CD4-positive, alpha-beta T cell (primary cell): ENCODE measurements at regions not wholly inside any gene's neighbourhood (a gene's known extent, or its start where the extent isn't known, plus 50 kb on each side); places are given as distances from the start of the nearest gene placed in this dataset.

Experiments
- ATAC-seq: fragments of 200-7000 bp; cut with Tn5 transposase; one replicate; pipeline ENCODE4 v1.10.0; 2022; ENCODE audit warnings: mild to moderate bottlenecking; ENCODE audit not compliant: poor library complexity
- CTCF ChIA-PET: fragments of 350-600 bp; sonication (Branson Sonifier 250); formaldehyde crosslinking; loops from one replicate; lab custom pipeline; 2021; ENCODE audit warnings: antibody characterized with exemption, inconsistent platforms; lab: Charles Lee
- POLR2A ChIA-PET: fragments of 350-600 bp; sonication (Branson Sonifier 250); formaldehyde crosslinking; loops from one replicate; lab custom pipeline; 2021; ENCODE audit warnings: antibody characterized with exemption, inconsistent platforms; lab: Charles Lee
- DNase-seq, 14 experiments: peaks; one replicate each; pipeline ENCODE4 v3.0.0-alpha.2; 2013 to 2020; ENCODE audit warnings: mixed read lengths in 2 of 14
- H3K27ac ChIP-seq, 2 donors: one replicate each; pipeline versions ENCODE4 v1.5.1 to v1.7.0; 2013; ENCODE audit warnings: low read length in 2 of 2, low read depth in 1 of 2, mild to moderate bottlenecking in 1 of 2
- H3K27me3 ChIP-seq, 2 experiments: 1 replicate in 1 of 2; 2 replicates in 1 of 2; pipeline versions ENCODE4 v1.6.1 to v1.7.0; 2013; ENCODE audit warnings: low read length in 2 of 2, control low read depth in 1 of 2, mild to moderate bottlenecking in 1 of 2, moderate library complexity in 1 of 2; ENCODE audit not compliant: insufficient read depth in 2 of 2, control insufficient read depth in 1 of 2
- H3K36me3 ChIP-seq: one replicate; pipeline ENCODE4 v1.6.1; 2013; ENCODE audit warnings: low read length, control low read depth; ENCODE audit not compliant: insufficient read depth
- H3K4me1 ChIP-seq: one replicate; pipeline ENCODE4 v1.6.1; 2013; ENCODE audit warnings: low read length, control low read depth; ENCODE audit not compliant: insufficient read depth
- H3K4me3 ChIP-seq: one replicate; pipeline ENCODE4 v1.5.1; 2013; ENCODE audit warnings: mild to moderate bottlenecking, low read length, moderate library complexity
- H3K9me3 ChIP-seq, 2 experiments: 1 replicate in 1 of 2; 2 replicates in 1 of 2; pipeline versions ENCODE4 v1.6.1 to v1.7.0; 2013; ENCODE audit warnings: low read length in 2 of 2, mild to moderate bottlenecking in 2 of 2, control low read depth in 1 of 2, moderate library complexity in 1 of 2; ENCODE audit not compliant: control insufficient read depth in 1 of 2, insufficient read depth in 1 of 2
- H3K27ac Mint-ChIP-seq: one replicate; pipeline ENCODE4 v1.8.0; 2020; ENCODE audit warnings: mixed read lengths
- H3K27me3 Mint-ChIP-seq: one replicate; pipeline ENCODE4 v1.8.0; 2021; ENCODE audit warnings: mixed read lengths
- H3K36me3 Mint-ChIP-seq: one replicate; pipeline ENCODE4 v1.8.0; 2021; ENCODE audit warnings: low read depth, mixed read lengths
- H3K4me1 Mint-ChIP-seq: one replicate; pipeline ENCODE4 v1.8.0; 2021; ENCODE audit warnings: low read depth, mixed read lengths
- H3K4me3 Mint-ChIP-seq: one replicate; pipeline ENCODE4 v1.8.0; 2020; ENCODE audit warnings: mild to moderate bottlenecking, mixed read lengths
- H3K9me3 Mint-ChIP-seq: one replicate; pipeline ENCODE4 v1.8.0; 2020; ENCODE audit warnings: mixed read lengths
- intact Hi-C, 2 experiments: fragments of 100-400 bp; cut with DNase I in 1 of 2; cut with micrococcal nuclease in 1 of 2; formaldehyde crosslinking; loops; one replicate each; pipeline versions ENCODE4 v1.15.1 to v1.9.0; 2023 to 2025; cut with DNase I, micrococcal nuclease
- TF ChIP-seq, protein P1 (sequence below): fragments of 200-600 bp; IDR thresholded peaks from one replicate; pipeline ENCODE4 v1.8.0; 2022; ENCODE audit warnings: antibody characterized with exemption, mild to moderate bottlenecking

DNA sequence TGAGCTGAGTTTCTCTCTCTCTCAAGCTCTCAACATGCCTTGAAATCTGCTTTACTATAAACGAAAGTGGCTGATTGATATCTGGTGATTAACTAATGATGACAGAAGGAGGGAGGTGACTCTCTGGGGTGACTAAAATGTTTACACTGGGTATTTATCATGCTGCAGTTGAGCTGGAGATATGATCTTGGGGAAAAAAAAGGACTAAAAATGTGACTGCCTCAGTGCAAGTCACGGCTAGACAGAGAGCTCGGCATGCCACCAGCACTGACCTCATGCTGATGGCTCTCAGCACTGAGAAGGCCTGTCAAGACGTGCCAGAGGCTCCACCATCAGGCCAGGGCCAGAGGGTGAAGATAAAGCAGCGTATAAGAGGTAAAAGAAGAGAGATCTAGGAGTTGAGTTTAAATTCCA, 103.1 kb upstream of the SPACA1 start:
- H3K9me3 ChIP-seq = no peaks in the 10 kb centered on the region
- Mint-ChIP-seq H3K27ac (no peak overlapping the region), H3K4me1 (no peaks in the 10 kb centered on the region), H3K9me3 (no peaks in the 10 kb centered on the region), H3K27me3 (peaks cover 58% of the 10 kb centered on the region), H3K36me3 (no peaks in the 10 kb centered on the region), H3K4me3 (no peak overlapping the region)
- intact Hi-C loops = no loop called here
- no peak overlapping the region for H3K4me3 ChIP-seq
- TF ChIP-seq, protein P1, sequence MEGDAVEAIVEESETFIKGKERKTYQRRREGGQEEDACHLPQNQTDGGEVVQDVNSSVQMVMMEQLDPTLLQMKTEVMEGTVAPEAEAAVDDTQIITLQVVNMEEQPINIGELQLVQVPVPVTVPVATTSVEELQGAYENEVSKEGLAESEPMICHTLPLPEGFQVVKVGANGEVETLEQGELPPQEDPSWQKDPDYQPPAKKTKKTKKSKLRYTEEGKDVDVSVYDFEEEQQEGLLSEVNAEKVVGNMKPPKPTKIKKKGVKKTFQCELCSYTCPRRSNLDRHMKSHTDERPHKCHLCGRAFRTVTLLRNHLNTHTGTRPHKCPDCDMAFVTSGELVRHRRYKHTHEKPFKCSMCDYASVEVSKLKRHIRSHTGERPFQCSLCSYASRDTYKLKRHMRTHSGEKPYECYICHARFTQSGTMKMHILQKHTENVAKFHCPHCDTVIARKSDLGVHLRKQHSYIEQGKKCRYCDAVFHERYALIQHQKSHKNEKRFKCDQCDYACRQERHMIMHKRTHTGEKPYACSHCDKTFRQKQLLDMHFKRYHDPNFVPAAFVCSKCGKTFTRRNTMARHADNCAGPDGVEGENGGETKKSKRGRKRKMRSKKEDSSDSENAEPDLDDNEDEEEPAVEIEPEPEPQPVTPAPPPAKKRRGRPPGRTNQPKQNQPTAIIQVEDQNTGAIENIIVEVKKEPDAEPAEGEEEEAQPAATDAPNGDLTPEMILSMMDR = no peak
- no peak overlapping the region for H3K27ac ChIP-seq
- CTCF ChIA-PET = no interaction called here
- no peaks in the 10 kb centered on the region for H3K36me3 ChIP-seq
- peaks cover 0 to 4% of the 10 kb centered on the region in 2 experiments for H3K27me3 ChIP-seq
- H3K4me1 ChIP-seq = no peaks in the 10 kb centered on the region
- no peak for ATAC-seq
- POLR2A ChIA-PET = no interaction called here
- DNase-seq = no peak

DNA sequence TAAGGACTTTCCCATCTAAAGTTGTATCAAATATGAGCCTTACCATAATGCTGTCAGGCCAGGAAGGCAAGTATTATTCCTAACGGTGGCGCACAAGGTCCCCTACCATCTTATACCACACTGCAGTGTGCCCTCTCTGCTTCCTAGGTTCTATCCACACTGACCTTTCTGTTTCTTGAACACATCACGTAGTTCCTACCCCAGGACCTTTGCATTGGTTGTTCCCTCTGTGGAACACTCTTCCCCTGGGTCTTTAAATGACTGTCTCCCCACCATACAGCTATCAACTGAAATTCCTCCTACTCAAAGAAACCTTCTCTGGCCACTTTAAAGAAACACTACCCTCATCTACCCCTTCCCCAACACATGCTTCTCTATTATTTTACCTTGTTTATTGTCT, 104.5 kb upstream of the SPACA1 start:
- H3K4me1 ChIP-seq = no peaks in the 10 kb centered on the region
- intact Hi-C loops = no loop called here
- ATAC-seq (no peak), DNase-seq (no peak)
- ChIA-PET CTCF (no interaction called here), POLR2A (no interaction called here)
- Mint-ChIP-seq H3K4me1 (no peaks in the 10 kb centered on the region), H3K27me3 (peaks cover 58% of the 10 kb centered on the region), H3K4me3 (no peak overlapping the region), H3K27ac (no peak overlapping the region), H3K9me3 (no peaks in the 10 kb centered on the region), H3K36me3 (no peaks in the 10 kb centered on the region)
- H3K4me3 ChIP-seq = no peak overlapping the region
- no peak overlapping the region for H3K27ac ChIP-seq
- H3K9me3 ChIP-seq = no peaks in the 10 kb centered on the region
- H3K36me3 ChIP-seq = no peaks in the 10 kb centered on the region
- TF ChIP-seq, protein P1 = no peak
- H3K27me3 ChIP-seq = peaks cover 0 to 4% of the 10 kb centered on the region in 2 experiments

DNA sequence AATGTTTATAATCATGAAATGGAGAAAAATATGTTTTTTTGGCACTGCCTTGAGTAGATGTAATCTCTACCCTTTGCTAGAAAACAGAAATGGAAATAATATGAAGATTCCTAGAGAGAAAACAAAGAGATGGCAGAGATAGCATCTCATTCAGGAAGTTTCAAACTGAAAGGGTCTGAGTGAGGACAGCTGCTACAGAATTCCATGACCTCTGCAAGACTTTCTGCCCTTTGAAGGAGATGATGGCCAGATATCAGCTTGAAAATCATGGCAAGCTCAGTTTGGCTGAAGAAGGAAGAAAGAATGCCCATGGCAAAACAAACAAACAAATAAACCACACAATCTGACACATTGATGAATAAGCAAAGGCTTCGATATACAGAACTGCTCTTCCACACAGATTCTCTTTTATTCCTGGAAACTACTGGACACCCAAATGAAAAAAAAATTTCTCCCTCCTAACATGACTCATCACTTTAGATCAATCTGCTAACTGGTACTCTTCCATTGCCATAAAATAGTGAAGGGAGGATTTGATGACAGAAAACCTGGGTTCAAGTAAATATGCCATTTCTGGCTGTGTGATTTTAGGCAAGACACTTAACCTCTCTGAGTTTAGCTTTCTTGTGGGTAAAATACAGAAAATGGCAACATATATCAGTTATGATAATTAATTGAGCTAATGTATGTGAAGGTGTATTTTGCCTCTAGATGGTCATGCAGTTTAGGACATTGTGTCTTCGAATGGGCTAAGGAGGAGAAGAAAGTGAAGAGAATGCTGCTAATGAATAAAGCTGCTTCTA, 105.9 kb upstream of the SPACA1 start:
- CTCF ChIA-PET = no interaction called here
- H3K9me3 ChIP-seq = no peaks in the 10 kb centered on the region

More for the DNA sequence above, 105.9 kb upstream of the SPACA1 start:
- DNase-seq = no peak
- H3K4me1 ChIP-seq = no peaks in the 10 kb centered on the region
- H3K4me3 ChIP-seq = no peak overlapping the region
- Mint-ChIP-seq H3K4me1 (no peaks in the 10 kb centered on the region), H3K36me3 (no peaks in the 10 kb centered on the region), H3K27ac (no peak overlapping the region), H3K27me3 (peaks cover 53% of the 10 kb centered on the region), H3K9me3 (no peaks in the 10 kb centered on the region), H3K4me3 (no peak overlapping the region)
- intact Hi-C loops = no loop called here
- no peak overlapping the region for H3K27ac ChIP-seq
- POLR2A ChIA-PET = no interaction called here
- H3K36me3 ChIP-seq = no peaks in the 10 kb centered on the region
- no peak for ATAC-seq
- TF ChIP-seq, protein P1 = no peak
- H3K27me3 ChIP-seq = no peaks in the 10 kb centered on the region
